Epithelial cell of prostate (primary cell): ENCODE measurements at regions not wholly inside any gene's neighbourhood (a gene's known extent, or its start where the extent isn't known, plus 50 kb on each side); places are given as distances from the start of the nearest gene placed in this dataset.

Experiments
- DNase-seq: peaks from one replicate; pipeline ENCODE4 v3.0.0-alpha.2; 2011; ENCODE audit warnings: low read depth, low spot score
- H3K27ac ChIP-seq: fragments of 450-650 bp; 2 replicates; pipeline ENCODE4 v1.5.1; 2017; ENCODE audit warnings: mild to moderate bottlenecking

- DNase-seq: no peak
- H3K27ac ChIP-seq: no peak overlapping the region
Measured at GRCh38 chr2:33680644-33681363, 81.7 kb upstream of the FAM98A start.

GRCh38 chr2:33678436-33678835 is 79.3 kb upstream of the FAM98A start:
- no peak overlapping the region for H3K27ac ChIP-seq
- no peak for DNase-seq

DNA sequence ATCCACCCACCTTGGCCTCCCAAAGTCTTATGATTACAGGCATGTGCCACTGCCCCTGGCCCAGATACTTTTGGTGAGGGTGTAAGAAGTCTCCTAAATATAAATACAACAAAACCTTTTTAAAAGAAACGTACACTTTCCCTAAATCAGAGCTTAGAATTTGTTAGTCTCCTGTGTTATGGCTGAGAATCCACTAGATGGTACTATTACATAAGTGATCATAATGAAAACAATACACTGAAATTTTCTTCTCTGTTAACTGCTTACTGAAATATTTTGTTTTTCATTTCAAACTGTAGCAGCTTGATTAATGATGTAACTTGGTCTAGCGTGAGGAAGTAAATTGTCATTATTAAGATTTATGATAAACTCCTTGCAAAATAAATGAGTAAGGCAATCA is 74.8 kb upstream of the FAM98A start:
- DNase-seq: no peak

GRCh38 chr2:33672896-33673295 is 73.8 kb upstream of the FAM98A start:
- H3K27ac ChIP-seq: no peak overlapping the region
- DNase-seq: no peak

More for the DNA sequence above, 74.8 kb upstream of the FAM98A start:
- H3K27ac ChIP-seq: no peak overlapping the region

- H3K27ac ChIP-seq: no peak overlapping the region
- DNase-seq: no peak
Measured at GRCh38 chr2:33672389-33672788, 73.3 kb upstream of the FAM98A start.

DNA sequence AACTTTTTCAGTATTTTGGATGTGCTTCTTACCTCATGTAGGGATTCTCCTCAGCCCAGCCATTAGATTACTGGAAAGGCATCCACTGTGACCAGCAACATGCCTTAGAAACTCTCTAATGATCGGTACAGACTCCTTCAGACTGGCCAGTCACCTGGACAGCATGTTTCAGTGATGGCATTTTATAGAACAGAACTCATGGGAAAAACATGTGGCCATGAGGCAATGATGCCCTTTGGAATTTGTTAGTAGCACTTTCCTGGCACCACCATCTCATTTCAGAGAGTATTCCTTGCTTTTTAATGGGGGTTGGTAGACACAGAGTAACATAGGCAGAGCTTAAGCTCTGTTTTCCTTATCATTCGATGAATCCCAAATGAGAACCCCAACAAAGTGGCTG is 72.1 kb upstream of the FAM98A start:
- DNase-seq: no peak
- no peak overlapping the region for H3K27ac ChIP-seq

GRCh38 chr2:33670392-33670937 is 71.4 kb upstream of the FAM98A start:
- DNase-seq: no peak
- no peak overlapping the region for H3K27ac ChIP-seq

GRCh38 chr2:33666879-33667278 is 67.8 kb upstream of the FAM98A start:
- DNase-seq: no peak
- H3K27ac ChIP-seq: no peak overlapping the region

DNA sequence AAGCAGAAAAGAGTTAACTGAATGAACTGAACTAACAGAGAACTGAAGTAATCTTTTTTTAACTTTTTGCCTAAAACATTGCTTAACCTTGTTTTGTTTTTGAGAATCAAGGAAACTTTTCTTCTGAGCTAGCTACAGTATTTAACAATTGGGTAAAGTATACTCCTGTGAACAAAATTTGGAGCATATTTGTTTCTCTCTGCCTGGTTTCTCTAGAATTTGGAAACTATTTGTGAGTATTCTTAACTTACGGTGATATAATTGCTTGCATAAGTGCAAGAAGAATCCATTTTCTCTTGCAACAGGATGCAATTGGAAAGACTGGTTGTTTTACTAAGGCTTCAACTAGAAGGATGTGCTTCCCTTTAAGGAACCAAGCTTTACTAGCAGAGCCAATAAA is 65.9 kb upstream of the FAM98A start:
- no peak for DNase-seq
- H3K27ac ChIP-seq: no peak overlapping the region

DNA sequence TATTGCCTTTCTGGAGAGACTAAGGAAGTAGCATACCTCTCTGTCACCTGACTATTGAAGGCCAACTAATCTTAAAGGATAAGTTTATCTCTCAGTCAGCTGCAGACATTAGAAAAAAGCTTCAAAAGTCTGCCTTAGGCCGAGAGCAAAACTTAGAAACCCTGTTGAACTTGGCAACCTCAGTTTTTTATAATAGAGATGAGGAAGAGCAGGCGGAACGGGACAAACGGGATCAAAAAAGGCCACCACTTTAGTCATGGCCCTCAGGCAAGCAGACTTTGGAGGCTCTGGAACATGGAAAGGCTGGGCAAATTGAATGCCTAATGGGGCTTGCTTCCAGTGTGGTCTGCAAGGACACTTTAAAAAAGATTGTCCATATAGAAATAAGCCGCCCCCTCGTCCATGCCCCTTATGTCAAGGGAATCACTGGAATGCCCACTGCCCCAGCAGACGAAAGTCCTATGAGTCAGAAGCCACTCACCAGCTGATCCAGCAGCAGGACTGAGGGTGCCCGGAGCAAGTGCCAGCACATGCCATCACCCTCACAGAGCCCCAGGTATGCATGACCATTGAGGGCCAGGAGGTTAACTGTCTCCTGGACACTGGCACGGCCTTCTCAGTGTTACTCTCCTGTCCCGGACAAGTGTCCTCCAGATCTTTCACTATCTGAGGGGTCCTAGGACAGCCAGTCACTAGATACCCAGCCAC is 61.5 kb upstream of the FAM98A start:
- DNase-seq: no peak
- no peak overlapping the region for H3K27ac ChIP-seq

DNA sequence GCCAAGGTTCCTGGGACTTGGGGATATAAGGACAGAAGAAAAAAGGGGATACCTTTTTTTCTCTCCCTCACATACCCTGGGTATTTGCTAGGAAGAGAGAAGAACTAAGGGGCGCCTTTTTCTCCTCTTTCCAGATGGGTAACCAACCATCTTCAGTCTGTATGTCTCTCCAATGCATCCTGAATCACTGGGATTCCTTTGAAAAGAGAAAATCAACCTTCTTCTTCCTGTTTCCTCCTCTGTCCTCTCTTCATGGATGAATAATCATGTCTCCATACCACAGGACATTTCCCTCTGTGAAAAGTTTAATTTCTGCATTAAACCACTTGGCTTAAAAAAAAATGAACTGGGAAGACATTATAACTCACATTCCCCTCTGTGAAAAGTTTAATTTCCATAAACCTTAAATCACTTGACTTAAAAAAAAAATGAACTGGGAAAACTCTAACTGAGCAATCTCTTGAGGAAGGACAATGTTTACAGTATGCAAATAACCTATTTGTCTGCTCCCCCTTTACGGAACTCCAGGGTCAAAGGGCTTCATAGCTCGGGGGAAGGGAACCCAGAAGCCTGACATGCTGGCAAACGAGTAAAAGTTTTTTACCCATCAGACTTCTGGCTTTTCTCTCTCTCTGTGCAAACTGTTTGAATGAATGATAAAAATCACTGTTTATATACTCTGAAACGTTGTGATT is 56.7 kb upstream of the FAM98A start:
- no peak for DNase-seq

GRCh38 chr2:33652830-33653229 is 53.7 kb upstream of the FAM98A start:
- no peak overlapping the region for H3K27ac ChIP-seq
- DNase-seq: no peak

More for the DNA sequence above, 56.7 kb upstream of the FAM98A start:
- H3K27ac ChIP-seq: no peak overlapping the region

GRCh38 chr2:33650171-33650570 is 51.1 kb upstream of the FAM98A start:
- no peak for DNase-seq
- H3K27ac ChIP-seq: no peak overlapping the region
